GM12891 (cell line): ENCODE measurements at regions not wholly inside any gene's neighbourhood (a gene's known extent, or its start where the extent isn't known, plus 50 kb on each side); places are given as distances from the start of the nearest gene placed in this dataset.

ENCODE experiments used
- DNase-seq: peaks from one replicate; pipeline ENCODE4 v3.0.0; 2011; ENCODE audit warnings: low spot score; ENCODE audit not compliant: insufficient read length
- FAIRE-seq: peaks from 2 replicates; lab custom pipeline; 2011; peaks lifted over from hg19 to GRCh38; lab: Jason Lieb, UNC
- PAX5 ChIP-seq: IDR thresholded peaks from 2 replicates; pipeline ENCODE4 v1.6.1; 2011; ENCODE audit warnings: low read length, moderate library complexity, mild to moderate bottlenecking; ENCODE audit not compliant: insufficient read depth, severe bottlenecking
- POLR2A ChIP-seq: IDR thresholded peaks from 2 replicates; pipeline ENCODE4 v1.6.1; 2011; ENCODE audit warnings: low read depth, low read length, control low read depth
- POLR2AphosphoS5 ChIP-seq: IDR thresholded peaks from 2 replicates; pipeline ENCODE4 v1.6.1; 2011; ENCODE audit warnings: low read depth, low read length, control low read depth
- POU2F2 ChIP-seq: IDR thresholded peaks from 2 replicates; pipeline ENCODE4 v1.6.1; 2011; ENCODE audit warnings: low read depth, mild to moderate bottlenecking, control low read depth, low read length, moderate library complexity
- SPI1 ChIP-seq: IDR thresholded peaks from 2 replicates; pipeline ENCODE4 v1.6.1; 2011; ENCODE audit warnings: low read depth, low read length, control low read depth
- TAF1 ChIP-seq: IDR thresholded peaks from 2 replicates; pipeline ENCODE4 v1.6.1; 2011; ENCODE audit warnings: low read depth, low read length, control low read depth

- FAIRE-seq = no peak
- DNase-seq = no peak
- TF ChIP-seq PAX5 = no peak
- no peak for TF ChIP-seq POLR2A
- no peak for TF ChIP-seq TAF1
- TF ChIP-seq POU2F2 = no peak
- TF ChIP-seq SPI1 = no peak
- TF ChIP-seq POLR2AphosphoS5 = no peak
Measured at GRCh38 chr4:128603081-128603480, 206.4 kb upstream of the JADE1 start.

- TF ChIP-seq PAX5 = no peak
- TF ChIP-seq TAF1 = no peak
- TF ChIP-seq POLR2A = no peak
- FAIRE-seq (no peak), DNase-seq (no peak)
Measured at GRCh38 chr4:128601991-128602695, 207.4 kb upstream of the JADE1 start.

GRCh38 chr4:128600996-128601871 is 208.3 kb upstream of the JADE1 start:
- no peak for TF ChIP-seq POLR2AphosphoS5
- no peak for TF ChIP-seq TAF1
- TF ChIP-seq POU2F2 = no peak
- TF ChIP-seq PAX5 = no peak
- TF ChIP-seq POLR2A = no peak
- TF ChIP-seq SPI1 = no peak
- no peak for DNase-seq
- no peak for FAIRE-seq

- no peak for TF ChIP-seq PAX5
- no peak for TF ChIP-seq SPI1
- no peak for TF ChIP-seq POLR2AphosphoS5
- TF ChIP-seq POLR2A = no peak
- TF ChIP-seq POU2F2 = no peak
- no peak for TF ChIP-seq TAF1
- no peak for FAIRE-seq
- DNase-seq = no peak
Measured at GRCh38 chr4:128600410-128600809, 209.1 kb upstream of the JADE1 start.

- FAIRE-seq (no peak), DNase-seq (no peak)
- TF ChIP-seq SPI1 = no peak
Measured at GRCh38 chr4:128597500-128597899, 212.0 kb upstream of the JADE1 start.

- TF ChIP-seq TAF1 (no peak), POLR2AphosphoS5 (no peak), SPI1 (no peak), PAX5 (no peak)
- DNase-seq (no peak), FAIRE-seq (no peak)
Measured at GRCh38 chr4:128596853-128597252, 212.6 kb upstream of the JADE1 start.

GRCh38 chr4:128596115-128596514 is 213.4 kb upstream of the JADE1 start:
- FAIRE-seq = no peak
- TF ChIP-seq POU2F2 (no peak), PAX5 (no peak), POLR2AphosphoS5 (no peak), TAF1 (no peak), POLR2A (no peak), SPI1 (no peak)
- DNase-seq = no peak

GRCh38 chr4:128591482-128591881 is 218.0 kb upstream of the JADE1 start:
- TF ChIP-seq PAX5 = no peak
- TF ChIP-seq POU2F2 = no peak
- no peak for TF ChIP-seq POLR2A
- no peak for TF ChIP-seq SPI1
- TF ChIP-seq TAF1 = no peak
- no peak for TF ChIP-seq POLR2AphosphoS5
- DNase-seq = no peak
- no peak for FAIRE-seq

- no peak for FAIRE-seq
- TF ChIP-seq POU2F2 (no peak), POLR2A (no peak), TAF1 (no peak), PAX5 (no peak), SPI1 (no peak), POLR2AphosphoS5 (no peak)
- DNase-seq = no peak
Measured at GRCh38 chr4:128590773-128591172, 218.7 kb upstream of the JADE1 start.

GRCh38 chr4:128590034-128590740 is 219.3 kb upstream of the JADE1 start:
- FAIRE-seq (no peak), DNase-seq (no peak)
- TF ChIP-seq POU2F2 = no peak
- no peak for TF ChIP-seq PAX5
